ENCODE measurements at regions not wholly inside any gene's neighbourhood (a gene's known extent, or its start where the extent isn't known, plus 50 kb on each side); places are given as distances from the start of the nearest gene placed in this dataset.

- CTCF ChIA-PET, result interaction anchor here (0.9 to 3.5 kb wide), 3 partner anchors 11 to 31 kb away, joined by 3 to 21 read pairs (median 8); no protein-coding TSS in a partner anchor
Observed at GRCh38 chr2:30084915-30085314, 61.9 kb upstream of the YPEL5 start.

DNA sequence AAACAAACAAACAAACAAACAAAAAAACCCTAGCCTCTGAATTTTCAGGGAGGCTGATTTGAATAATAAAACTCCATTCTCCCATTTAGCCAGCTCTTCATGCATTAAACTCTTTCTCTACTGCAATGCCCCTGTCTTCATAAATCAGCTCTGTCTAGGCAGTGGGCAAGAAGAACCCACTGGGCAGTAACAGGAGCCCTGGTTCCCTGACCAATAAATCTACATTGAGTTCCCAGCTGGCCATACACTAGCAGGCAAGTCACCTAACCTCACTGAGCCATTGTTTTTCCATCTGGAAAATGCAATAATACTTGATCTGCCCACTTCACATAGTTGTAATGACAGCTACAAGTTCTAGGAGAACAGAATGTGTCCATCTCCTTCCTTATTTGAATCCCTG, 57.6 kb upstream of the YPEL5 start:
- ChIA-PET CTCF (interaction anchor here (0.7 to 3.5 kb wide), 5 partner anchors 18 to 623 kb away, joined by 3 to 52 read pairs (median 4); no protein-coding TSS in a partner anchor), POLR2A (no interaction called here)
- TF ChIP-seq CTCF (IDR thresholded peaks at IDR 0.05; ENCODE audit: control extremely low read depth, extremely low read depth, low read depth, missing control alignments), result no peak
- DNase-seq (ENCODE audit: extremely low spot score), result no peak

More at GRCh38 chr2:30084915-30085314, 61.9 kb upstream of the YPEL5 start:
- DNase-seq (ENCODE audit: extremely low spot score), result no peak
- no peak for TF ChIP-seq CTCF (IDR thresholded peaks at IDR 0.05; ENCODE audit: control extremely low read depth, extremely low read depth, low read depth, missing control alignments)
- POLR2A ChIA-PET, result no interaction called here

GRCh38 chr2:30095402-30095801, 51.4 kb upstream of the YPEL5 start:
- no peak for TF ChIP-seq CTCF (IDR thresholded peaks at IDR 0.05; ENCODE audit: control extremely low read depth, extremely low read depth, low read depth, missing control alignments)
- ChIA-PET CTCF (interaction anchor here (1.3 to 1.7 kb wide), 3 partner anchors 18 to 617 kb away, joined by 3 to 9 read pairs (median 4); no protein-coding TSS in a partner anchor), POLR2A (no interaction called here)
- no peak for DNase-seq (ENCODE audit: extremely low spot score)

- CTCF ChIA-PET, result interaction anchor here (1.4 kb wide), 1 partner anchor 68 kb away, joined by 3 read pairs; no protein-coding TSS in a partner anchor
- POLR2A ChIA-PET, result no interaction called here
- no peak for DNase-seq (ENCODE audit: extremely low spot score)
- no peak for TF ChIP-seq CTCF (IDR thresholded peaks at IDR 0.05; ENCODE audit: control extremely low read depth, extremely low read depth, low read depth, missing control alignments)
Observed at GRCh38 chr2:30096451-30096850, 50.4 kb upstream of the YPEL5 start.

Measured in GM10248 (cell line).